ENCODE measurements at regions not wholly inside any gene's neighbourhood (a gene's known extent, or its start where the extent isn't known, plus 50 kb on each side); places are given as distances from the start of the nearest gene placed in this dataset.

DNA sequence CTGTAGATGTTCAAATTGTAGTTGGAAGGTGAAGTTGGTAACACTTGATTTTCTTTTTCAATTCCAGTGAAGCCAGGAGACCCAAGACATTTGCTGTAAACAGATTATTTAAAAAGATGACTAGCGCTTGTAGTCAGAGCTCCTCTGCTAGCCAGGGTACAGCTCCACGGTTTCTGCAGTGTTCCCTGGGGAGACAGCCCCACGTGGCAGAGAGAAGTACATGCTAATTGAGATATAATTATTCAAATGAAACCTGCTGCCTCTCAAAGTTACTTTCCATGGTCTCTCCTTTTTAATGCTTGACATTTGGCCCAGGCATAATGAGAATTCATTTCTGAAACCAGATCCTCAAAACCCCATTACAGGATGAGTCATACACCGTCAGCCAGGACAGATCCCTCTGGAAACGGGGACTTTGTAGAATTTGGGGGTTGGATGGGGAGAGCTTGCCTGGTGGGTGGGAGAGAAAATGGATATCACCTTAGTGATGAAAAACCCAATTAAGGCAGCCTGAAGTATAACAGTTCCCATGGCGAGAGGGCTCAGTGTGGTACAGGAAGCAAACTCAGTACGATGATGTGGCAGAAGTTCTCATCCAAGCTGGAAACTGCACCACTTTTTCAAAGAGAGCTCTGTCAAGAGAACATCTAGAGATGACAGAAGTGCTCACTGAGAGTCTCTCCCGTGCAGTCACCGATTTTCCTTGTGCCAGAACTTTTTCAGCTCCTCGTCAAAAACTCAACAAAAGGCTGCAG, 637.7 kb upstream of the TMEM132C start:
- no peak for DNase-seq (ENCODE audit: low read depth)

DNA sequence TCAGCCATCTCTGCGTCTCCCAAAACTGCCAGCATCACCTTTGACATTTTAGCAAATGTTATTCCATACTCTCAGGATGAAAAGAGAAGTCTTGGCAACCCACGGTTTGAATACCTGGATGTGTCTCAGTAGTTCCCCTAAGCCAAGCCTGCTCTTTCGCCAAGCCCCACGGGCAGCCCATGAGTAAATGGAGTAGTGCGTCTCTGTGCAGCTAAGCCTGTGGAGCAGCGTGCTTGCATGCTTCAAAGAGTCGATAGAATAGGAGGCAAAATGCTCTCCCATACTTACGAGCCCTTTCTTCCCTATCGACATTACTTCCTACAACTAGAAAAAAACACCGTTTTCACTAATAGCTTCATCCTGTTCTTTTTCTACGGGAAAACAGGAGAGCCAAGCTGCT, 634.5 kb upstream of the TMEM132C start:
- DNase-seq (ENCODE audit: low read depth): no peak

DNA sequence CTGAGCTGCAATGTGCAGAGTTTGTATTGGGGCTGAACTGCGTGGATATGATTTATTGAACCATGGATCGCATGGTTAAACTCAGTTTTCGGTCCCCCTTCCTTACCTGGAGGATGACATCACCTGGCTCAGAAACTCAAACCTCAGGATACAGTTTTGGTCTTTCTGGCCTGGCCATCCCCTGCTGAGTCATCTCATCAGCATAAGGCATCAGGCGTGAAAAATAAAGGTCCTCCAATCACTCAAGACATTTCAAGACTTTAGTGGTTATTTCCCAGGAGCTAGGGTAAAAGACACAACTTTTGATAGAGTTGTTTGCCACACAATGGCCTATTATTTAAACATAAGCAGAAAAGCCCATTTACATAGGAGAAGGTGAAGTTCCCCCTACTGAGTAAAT, 631.1 kb upstream of the TMEM132C start:
- DNase-seq (ENCODE audit: low read depth): no peak

DNA sequence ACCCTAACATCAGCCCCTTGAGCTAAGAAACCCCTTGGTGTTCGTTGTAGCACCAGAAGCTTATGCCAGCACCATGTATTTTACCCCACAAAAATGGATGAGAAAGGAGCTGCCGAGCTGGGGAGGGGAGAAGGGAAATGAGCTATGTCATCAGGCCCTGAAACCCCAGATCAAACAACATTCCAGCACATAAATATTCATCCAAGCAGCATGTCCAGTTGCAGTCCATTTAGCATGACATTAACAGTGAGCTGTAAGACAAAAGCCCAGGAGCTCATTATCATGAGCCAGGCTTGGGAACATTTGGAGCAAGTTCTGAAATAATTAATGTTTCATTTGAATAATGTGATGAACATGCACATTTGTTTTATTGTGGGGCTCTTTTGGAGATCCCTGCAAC, 630.1 kb upstream of the TMEM132C start:
- DNase-seq (ENCODE audit: low read depth): no peak

DNA sequence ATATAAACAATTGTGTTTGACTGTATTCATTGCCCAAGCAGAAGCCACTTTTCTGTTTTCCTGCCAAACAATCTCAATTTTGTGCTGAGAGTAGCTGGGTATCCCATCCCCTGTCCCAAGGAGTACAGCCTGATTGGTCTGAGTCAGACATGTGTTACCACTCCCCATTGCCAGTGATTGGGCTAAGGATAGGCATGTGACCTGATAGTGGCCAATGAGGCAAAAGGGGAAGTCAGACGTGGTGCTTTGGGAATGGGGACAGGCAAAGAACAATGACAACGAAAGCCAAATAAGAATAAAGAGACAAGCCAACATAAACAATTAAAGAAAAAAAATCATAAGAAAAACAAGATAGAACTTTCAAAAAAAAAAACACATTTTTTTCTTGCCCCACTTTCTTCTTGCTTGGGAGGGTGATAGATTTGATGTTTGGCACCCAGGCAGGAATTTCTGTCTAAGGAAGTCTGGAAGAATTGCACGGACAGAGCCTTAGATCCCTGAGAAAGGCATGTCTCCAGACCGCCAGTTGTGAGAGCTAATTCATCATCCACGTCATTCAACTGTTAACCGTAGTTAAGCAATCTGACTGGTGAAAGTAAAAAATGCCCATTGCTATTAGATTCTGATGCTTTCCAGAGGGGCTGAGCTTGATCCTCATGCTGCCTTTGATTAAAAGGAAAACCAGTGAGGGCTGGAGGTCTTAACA, 626.6 kb upstream of the TMEM132C start:
- DNase-seq (ENCODE audit: low read depth): peak; percentile 78

DNA sequence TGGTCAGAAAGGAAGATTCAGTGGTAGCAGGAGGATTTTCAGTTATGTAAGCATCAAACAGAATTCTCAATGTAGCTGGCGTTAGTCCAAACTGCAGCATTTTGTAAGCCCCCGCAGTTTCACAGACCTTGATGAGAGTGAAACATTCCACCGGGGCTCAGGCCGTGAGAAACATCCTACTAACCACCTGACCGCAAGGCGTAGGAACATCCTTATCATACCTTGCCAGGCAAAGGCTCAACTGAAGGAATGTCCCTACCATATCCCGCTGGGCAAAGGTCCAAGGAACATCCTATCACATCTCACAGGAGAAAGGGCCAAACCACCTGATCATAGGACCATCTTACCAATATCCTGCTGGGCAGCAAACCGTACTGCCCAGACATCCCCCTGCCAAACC, 624.8 kb upstream of the TMEM132C start:
- no peak for DNase-seq (ENCODE audit: low read depth)

DNA sequence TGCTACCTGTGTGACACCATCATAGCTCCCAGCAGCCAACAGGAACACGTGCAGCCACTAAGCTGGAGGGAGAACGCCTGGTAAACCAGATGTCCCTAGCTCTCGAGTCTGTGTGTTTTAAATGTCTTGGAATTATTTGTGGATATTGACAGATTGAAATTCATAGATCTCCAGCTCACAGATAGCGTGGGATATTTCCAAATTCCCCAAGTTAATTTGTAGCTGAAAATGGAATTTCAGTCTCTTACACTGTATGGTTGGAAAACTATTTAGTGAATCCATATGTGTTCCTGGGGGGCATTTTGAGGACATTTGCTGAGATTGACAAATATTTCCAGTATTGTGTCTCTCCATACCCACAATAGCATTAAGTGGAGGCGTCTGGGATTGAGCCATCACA, 618.6 kb upstream of the TMEM132C start:
- no peak for DNase-seq (ENCODE audit: low read depth)

DNA sequence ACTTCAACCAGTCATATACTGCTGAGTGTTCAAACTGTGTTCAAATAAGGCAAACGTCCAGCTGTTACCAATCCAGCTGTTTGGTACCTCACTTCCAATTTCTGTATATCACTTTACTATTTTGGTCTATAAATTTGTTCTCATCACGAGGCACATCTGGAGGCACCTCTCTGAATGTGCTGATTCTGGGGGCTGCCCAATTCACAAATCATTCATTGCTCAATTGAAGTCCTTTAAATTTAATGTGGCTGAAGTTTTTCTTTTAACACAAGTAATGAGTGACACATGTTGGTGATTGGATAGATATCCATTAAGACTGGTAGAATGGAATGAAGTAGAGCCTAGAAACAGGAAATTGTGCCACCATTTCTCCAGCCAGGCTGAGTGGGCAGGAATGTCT, 617.0 kb upstream of the TMEM132C start:
- DNase-seq (ENCODE audit: low read depth): no peak

DNA sequence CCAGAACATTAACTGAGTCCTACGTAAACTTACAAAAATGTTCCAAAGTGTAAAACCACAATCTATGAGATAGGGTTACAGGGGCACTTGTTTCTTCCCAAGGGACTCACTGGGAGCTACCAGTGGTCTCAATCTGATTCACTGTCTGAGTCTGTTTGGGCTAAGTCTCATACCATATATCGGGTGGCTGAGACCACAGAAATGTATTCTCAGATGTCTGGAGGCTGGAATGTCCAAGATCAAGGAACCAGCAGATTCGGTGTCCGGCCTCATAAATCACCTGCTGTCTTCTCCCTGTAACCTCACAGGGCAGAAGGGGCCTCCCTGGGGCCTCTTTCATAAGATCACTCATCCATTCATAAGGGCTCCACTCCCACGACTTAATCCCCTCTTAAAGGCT, 616.3 kb upstream of the TMEM132C start:
- DNase-seq (ENCODE audit: low read depth): no peak

DNA sequence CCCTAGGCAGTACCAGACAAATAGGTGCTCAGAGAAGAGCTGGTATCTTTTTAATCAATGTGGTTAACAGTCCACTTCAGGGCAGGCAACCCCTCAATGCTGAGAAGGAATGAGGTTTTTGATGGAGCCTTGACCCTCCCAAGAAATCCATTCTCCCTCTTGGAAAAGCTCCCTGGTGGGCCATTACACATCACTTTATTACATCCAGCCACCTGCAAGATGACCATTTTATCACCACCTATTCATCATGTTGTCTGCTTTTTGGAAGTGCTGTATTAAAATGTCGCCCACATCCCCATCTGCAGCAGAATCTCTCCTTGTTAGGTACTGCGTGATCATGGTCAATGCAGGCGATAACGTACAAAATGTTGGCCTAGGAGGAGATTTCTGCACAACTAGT, 614.7 kb upstream of the TMEM132C start:
- no peak for DNase-seq (ENCODE audit: low read depth)

DNA sequence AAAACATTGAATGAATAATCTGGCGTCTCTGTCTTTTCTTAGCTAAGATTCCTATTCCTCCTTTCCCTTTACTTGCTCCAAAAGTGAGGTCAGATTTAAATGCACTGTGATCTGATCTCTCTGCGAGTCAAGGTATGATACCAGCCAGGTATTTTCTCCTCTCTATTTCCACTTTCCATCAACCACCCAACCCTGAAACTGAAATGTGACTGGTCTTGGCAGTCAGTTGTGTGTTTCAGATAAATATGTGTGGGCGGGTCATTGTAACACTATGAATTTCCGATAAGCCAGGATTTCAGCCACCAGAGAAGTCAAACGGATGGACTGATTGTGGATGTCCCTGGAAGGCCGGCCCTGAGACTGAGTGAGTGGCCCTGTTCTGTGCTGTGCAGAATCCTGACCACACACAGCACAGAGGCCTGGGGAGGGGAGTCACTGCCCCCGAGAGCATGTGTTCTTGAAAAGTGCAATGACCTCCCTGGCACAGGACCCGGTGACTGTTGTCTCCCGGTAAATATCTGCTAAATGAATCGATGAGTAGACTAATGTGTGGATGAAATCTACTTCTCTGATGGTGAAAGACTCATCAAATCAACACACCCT, 612.5 kb upstream of the TMEM132C start:
- DNase-seq (ENCODE audit: low read depth): no peak

DNA sequence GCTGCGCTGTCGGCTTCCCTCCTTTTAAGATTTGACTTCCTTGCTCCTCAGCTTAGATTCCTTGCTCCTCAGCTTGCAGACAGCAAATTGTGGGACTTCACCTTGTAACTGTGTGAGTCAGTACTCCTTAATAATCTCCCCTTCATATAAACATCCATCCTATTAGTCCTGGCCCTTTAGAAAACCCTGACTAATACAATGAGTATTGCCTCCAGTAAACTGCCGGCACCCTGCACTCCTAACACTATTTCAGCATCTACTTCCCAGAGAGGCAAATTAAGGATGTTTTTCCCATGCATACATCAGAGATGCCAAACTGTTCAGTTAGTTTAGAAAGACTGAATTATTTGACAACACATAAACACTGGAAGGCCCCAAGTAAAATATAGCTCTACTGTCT, 611.3 kb upstream of the TMEM132C start:
- DNase-seq (ENCODE audit: low read depth): peak; percentile 81

DNA sequence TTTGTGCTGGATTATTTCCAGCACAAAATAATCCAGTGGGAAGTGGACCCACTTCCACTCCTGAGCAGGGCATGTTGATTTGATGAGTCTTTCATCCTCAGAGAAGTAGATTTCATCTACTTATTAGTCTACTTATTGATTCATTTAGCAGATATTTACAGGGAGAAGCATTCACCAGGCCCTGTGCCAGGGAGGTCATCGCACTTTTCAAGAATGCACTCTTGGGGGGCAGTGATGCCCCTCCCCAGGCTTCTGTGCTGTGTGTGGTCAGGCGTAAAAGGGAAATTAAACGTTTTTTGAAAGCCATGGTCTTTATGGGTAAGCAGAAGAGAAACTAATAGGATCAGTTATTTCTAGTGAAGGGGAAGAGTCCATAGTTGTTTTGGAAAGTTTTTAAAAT, 610.7 kb upstream of the TMEM132C start:
- no peak for DNase-seq (ENCODE audit: low read depth)

DNA sequence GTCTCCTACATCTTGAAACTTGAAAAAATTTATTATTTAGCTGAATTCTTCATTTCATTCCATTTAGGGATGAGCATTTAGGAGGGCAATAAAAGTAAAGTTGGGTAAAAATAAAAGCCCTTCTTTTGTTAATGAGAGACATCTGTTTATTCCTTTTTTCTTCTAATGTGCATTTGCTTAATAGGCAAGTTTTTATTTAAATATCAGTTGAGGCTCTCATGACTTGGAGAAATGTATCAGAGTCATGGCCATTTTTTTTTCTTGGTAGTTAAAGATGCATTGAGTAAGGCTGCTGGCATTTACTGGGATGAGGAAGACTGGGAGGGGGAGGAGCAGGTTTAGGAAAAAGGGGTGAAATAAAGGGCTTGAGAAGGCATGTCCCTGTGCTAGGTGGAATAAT, 609.9 kb upstream of the TMEM132C start:
- no peak for DNase-seq (ENCODE audit: low read depth)

DNA sequence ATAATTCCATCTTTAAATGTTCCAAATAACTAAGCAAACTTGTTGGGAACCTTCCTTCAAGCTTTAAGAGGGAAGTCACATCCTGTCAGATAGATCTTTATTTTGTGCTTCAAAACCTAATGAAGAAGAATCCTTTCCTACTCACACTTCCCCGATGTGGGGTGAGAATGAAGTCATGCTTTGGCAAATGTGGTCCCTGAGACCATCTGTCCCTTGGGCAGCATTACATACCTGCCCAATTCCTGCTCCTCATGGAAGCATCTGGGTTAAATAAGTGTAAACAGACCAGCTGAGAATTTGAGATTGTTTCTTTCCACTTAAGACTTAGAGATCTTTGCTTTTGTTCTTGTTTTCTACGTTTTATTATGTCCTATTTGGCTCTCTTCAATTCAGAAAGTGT, 606.0 kb upstream of the TMEM132C start:
- DNase-seq (ENCODE audit: low read depth): no peak

DNA sequence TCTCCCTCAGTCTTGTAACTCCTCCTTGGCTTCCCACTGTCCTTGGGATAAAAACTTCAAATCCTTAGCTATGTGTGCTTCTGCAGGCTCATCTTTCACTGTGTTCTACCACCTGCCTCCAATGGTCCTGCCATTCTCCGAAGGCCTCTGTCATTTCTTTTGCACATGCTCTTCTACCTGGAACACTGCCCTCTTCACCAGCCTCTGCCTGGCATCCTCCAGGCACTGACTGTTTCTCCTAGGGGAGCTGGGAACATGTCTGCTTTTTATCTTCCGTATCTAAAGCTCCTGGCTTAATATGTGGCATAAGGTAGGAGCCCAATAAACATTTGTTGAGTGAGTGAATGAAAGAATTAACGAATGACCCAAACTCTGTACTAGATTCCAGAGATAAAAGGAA, 603.3 kb upstream of the TMEM132C start:
- DNase-seq (ENCODE audit: low read depth): no peak

DNA sequence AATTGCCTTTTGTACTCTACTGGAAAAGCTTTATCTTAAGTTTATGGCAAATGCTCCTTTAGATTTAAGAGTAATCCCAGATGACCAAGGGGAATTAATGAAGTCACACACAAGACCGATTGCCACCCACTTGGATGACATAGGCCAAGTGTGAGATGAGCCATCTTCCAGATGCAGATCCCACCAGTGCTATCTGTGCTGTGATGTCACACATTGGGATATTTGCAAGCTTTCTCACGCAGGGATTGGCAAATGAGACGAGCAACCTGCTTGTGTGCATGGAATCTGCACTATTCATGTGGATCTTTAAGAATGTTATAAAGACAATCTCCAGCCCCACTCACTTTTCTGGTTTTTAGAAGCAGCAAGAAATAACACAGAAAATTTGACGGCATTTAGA, 602.1 kb upstream of the TMEM132C start:
- DNase-seq (ENCODE audit: low read depth): no peak

DNA sequence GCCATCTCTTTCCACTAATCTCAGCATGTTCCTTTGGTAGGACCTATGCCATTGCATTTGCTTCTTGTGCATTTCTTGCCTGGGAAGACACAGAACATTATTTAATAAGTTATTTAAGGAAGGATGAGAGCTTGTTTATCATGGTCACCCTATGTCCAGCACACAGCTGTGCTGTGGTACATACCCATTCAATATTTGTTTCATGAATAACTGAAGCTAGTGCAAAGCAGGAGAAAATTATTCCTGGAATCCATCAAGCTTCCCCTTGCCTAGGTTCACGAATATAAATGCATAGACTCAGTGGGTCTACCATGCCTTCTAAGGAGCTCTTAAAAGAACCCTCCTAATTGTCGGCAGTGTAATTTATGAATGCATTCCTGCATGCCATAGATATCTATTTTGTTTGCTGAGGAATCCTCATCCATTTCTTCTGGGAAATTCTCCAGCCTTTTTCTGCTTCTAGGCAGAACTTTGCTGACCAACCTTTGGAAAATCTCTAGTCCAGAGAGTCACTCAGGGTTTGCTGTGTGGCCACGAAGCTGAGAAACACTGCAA, 599.8 kb upstream of the TMEM132C start:
- no peak for DNase-seq (ENCODE audit: low read depth)

DNA sequence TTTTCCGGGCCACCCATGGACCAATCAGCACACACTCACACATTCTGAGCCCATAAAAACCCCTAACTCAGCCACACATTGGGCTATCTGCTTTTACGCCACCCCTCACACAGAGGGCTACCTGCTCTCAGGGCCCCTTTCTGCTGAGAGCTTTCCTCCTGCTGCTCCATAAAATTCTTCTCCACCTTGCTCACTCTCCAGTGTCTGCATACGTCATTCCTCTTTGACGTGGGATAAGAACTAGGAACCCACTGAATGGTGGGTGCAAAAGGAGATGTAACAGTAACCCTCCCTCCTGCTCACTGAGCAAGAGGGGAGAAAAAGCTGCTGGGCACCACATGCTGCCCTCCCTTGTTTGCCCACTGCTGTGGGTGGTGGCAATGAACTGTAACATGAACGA, 596.7 kb upstream of the TMEM132C start:
- no peak for DNase-seq (ENCODE audit: low read depth)

DNA sequence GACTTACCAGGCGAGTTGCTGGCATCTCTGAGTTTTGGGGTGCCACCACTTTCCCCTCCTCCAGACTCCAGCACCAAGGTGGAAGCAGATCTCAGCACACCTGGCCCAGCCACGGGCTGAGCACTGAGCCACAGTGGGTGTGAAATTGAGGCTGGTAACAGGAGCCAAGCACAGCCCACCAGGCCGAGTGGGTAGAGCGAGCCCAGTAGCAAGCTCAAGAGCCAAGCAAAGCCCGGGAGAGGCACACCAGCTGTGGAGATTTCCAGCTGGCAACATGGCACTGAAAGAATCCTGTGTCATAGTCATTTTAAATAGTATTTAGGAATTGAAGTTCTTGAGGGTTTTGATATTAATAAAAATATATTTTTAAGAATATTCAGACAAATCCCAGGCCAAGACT, 596.2 kb upstream of the TMEM132C start:
- DNase-seq (ENCODE audit: low read depth): no peak

DNA sequence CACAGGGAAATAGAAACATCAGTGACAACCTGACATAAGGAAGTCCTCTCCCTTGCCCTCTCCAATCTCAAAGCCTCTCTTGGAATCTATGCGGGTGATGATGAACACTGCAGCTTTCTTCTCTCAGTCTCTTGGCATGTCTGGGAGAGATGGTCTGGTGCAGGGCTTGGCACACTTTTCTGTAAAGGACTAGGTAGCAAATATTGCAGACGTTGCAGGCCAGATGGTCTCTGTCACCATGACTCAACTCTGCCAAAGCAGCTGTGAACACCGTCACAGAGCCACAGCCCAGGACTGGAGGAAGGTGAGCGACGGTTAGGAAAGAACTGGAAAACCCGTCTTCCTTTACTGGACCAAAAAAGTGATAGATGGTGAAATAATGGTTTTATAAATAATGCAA, 591.0 kb upstream of the TMEM132C start:
- no peak for DNase-seq (ENCODE audit: low read depth)

DNA sequence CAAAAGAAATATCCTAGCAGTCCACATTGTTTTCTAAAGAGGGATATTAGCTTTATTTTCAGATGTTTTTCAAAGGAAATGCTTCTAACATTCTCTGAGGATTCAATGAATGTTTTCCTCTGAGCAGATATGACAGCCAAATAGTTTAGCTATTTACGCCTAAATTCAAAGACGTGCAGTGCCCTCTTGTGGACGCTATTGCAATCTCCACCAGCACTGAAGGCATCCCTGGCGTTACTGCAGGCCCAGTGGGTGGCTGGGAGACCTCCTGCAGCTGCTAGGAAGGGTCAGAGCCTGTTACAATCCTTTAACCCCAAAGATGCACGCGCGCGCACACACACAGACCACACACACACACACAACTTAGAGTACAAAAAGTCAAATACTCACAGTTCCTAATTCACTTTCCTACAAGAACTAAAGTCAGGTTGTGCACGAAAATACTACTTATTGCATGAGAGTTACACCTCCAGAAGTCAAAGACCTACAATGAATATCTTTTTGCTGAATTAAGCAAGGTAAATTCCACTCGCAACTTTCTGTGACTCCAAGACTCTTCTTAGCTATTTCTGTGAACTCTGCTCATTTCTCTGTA, 589.3 kb upstream of the TMEM132C start:
- DNase-seq (ENCODE audit: low read depth): peak; percentile 63

DNA sequence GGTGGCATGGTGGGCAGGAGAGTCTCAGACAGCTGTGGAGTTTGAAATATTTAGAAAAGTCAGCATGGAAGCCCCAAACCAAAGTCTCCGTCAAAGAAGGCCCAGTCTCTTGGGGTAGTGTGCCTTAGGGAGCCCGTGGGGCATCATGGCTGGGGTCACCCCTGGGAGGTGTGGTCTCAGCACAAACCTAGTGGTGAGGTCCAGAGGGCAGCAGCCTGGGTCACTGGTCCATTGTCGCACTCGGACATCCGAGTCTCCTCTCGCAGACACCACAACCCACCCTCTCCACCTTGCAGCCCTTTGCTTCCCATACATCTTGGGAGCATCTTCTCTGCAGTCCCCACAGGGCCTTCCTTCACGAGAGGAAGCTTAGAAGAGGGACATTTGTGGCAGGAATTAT, 588.0 kb upstream of the TMEM132C start:
- no peak for DNase-seq (ENCODE audit: low read depth)

All from GM04504 (cell line).